ENCODE measurements at regions not wholly inside any gene's neighbourhood (a gene's known extent, or its start where the extent isn't known, plus 50 kb on each side); places are given as distances from the start of the nearest gene placed in this dataset.

GRCh38 chr3:110423276-110423675 is 648.3 kb upstream of the NECTIN3 start:
- TF ChIP-seq LEF1 (IDR thresholded peaks at IDR 0.05; ENCODE audit: borderline replicate concordance) (no peak), SP1 (IDR thresholded peaks at IDR 0.05) (no peak), NFRKB (IDR thresholded peaks at IDR 0.05) (no peak), HDGF (IDR thresholded peaks at IDR 0.05; ENCODE audit: borderline replicate concordance) (no peak), FOXM1 (IDR thresholded peaks at IDR 0.05; ENCODE audit: borderline replicate concordance) (no peak), ARNT (IDR thresholded peaks at IDR 0.05) (no peak), FOXK2 (IDR thresholded peaks at IDR 0.05) (no peak), TARDBP (IDR thresholded peaks at IDR 0.05) (no peak), ZNF384 (IDR thresholded peaks at IDR 0.05) (no peak), SUZ12 (IDR thresholded peaks at IDR 0.05) (no peak), BHLHE40 (IDR thresholded peaks at IDR 0.05; ENCODE audit: borderline replicate concordance) (no peak)

Data from HEK293T (cell line).